Choroid plexus epithelial cell (primary cell): ENCODE measurements at regions not wholly inside any gene's neighbourhood (a gene's known extent, or its start where the extent isn't known, plus 50 kb on each side); places are given as distances from the start of the nearest gene placed in this dataset.

Experiments
- DNase-seq: peaks from one replicate; pipeline ENCODE4 v3.0.0-alpha.2; 2010; ENCODE audit warnings: low read depth
- H3K4me3 ChIP-seq: 2 replicates; pipeline ENCODE4 v1.5.1; 2011; ENCODE audit warnings: low read depth, mild to moderate bottlenecking, control low read depth, low read length, moderate library complexity
- TF ChIP-seq, protein P1 (sequence below): conservative IDR thresholded peaks from 2 replicates; pipeline ENCODE4 v1.5.1; 2011; ENCODE audit warnings: low read depth, mild to moderate bottlenecking, control low read depth, inconsistent platforms, low read length, moderate library complexity

DNA sequence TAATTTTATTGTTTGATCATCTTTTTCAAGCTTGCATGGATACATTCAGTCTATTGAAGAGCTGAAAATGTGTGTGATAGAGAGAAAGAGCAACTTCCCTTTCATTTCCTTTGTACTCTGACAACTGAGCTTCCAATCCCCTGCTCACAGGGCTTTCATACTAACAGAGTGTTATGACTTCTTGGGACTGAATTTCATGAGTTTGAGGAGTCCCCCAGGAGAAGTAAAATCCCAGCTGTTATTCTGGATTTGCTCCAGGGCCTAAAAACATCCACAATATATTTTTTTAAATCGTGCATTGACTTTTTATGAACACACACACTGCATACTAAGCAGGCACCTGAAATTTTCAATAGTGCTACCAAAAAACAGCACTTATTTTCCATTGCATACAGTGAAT lies 195.8 kb upstream of the CAND1 start:
- no peak for DNase-seq
- TF ChIP-seq, protein P1, sequence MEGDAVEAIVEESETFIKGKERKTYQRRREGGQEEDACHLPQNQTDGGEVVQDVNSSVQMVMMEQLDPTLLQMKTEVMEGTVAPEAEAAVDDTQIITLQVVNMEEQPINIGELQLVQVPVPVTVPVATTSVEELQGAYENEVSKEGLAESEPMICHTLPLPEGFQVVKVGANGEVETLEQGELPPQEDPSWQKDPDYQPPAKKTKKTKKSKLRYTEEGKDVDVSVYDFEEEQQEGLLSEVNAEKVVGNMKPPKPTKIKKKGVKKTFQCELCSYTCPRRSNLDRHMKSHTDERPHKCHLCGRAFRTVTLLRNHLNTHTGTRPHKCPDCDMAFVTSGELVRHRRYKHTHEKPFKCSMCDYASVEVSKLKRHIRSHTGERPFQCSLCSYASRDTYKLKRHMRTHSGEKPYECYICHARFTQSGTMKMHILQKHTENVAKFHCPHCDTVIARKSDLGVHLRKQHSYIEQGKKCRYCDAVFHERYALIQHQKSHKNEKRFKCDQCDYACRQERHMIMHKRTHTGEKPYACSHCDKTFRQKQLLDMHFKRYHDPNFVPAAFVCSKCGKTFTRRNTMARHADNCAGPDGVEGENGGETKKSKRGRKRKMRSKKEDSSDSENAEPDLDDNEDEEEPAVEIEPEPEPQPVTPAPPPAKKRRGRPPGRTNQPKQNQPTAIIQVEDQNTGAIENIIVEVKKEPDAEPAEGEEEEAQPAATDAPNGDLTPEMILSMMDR, result no peak
- H3K4me3 ChIP-seq, result no peak overlapping the region

DNA sequence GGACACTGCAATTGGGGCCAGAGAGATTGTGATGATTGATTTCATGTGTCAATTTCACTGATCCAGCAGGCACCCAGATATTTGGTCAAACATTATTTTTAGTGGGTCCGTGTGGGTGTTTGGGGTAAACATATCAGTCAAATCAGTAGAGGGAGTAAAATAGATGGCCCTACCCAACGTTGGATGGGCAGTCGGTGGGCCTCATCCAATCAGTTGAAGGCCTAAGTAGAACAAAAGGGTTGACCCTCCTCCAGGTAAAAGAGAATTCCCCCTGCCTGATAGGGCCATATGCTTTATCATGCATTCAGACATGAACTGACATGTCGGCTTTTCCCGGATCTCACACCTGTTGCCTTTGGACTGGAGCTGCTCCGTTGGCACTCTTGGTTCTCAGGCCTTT lies 195.1 kb upstream of the CAND1 start:
- no peak for DNase-seq
- TF ChIP-seq, protein P1, result no peak
- H3K4me3 ChIP-seq, result no peak overlapping the region

DNA sequence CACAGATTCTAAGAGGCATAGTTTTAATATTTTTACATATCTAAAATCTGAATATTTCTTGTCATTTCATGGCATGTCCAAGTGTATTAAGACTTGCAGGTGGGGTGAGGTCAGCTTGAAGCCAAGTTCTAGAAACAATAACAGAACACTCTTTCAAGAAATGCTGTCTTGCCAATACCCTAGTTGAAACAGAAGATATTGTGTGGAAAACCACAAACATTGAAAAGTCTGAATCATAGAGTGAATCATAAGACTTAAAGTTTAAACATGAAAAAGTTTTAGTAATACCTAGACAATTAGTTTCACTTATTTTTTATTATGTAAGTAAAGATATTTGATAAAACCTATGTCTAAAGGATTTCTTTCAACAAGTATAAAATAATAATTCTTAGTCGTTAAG lies 191.5 kb upstream of the CAND1 start:
- DNase-seq, result peak; percentile 39
- no peak overlapping the region for H3K4me3 ChIP-seq
- TF ChIP-seq, protein P1, result no peak

DNA sequence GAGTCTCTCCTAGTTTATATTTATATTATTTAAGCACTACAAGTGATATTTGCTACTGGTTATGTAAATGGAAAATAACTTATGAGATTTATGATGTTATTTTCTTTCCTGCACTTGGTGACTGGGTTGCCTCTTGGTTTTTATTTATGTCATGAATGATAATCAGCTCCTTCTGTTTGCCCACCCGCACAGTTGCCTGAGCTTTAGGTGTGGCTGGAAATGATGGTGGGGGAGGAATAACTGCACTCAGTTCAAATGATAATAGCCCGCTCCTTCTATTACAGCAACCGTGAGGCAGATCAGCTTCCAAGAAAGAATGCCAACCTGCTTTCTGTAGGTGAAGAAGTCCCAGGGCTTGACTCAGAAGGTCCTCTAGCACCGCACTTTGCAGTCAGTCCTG lies 190.2 kb upstream of the CAND1 start:
- TF ChIP-seq, protein P1, result no peak
- DNase-seq, result no peak
- no peak overlapping the region for H3K4me3 ChIP-seq

DNA sequence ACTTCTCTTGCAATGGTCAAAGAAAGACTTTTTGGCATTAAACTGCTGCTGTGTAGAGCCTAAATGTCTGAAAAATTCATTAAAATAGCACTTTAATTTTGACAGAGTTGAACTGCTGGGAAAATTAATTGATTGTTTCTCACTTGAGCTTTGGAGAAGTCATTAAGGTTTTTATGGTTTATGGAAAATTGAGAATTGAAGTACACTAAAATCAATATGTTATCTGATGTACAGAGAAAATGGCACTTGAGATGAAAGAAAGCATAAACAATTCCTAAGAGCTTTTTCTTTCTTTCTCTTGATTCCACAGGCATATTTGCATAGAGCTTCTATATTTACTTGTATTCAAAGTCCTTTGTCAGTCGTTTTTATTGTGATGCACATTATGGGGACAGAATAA lies 188.5 kb upstream of the CAND1 start:
- DNase-seq, result no peak
- TF ChIP-seq, protein P1, result no peak
- no peak overlapping the region for H3K4me3 ChIP-seq

DNA sequence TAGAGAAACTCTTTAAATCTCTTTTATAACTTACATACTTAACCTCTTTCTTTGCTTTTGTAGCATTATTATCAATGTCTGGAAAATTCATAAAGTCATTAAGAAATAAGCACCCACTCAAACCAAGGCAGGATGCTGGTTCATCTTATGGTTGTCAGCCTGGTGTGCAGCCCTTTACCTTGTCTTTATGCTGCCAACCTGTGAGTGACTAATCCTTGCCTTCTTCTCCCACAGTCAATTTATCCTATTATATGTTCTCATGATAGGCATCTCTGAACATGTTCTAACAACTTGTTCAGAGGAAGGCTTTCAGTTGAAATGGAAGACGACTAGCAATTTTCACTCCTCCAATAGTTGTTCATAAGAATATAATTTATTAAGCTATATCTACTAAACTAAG lies 186.9 kb upstream of the CAND1 start:
- no peak for DNase-seq
- TF ChIP-seq, protein P1, result no peak
- no peak overlapping the region for H3K4me3 ChIP-seq

DNA sequence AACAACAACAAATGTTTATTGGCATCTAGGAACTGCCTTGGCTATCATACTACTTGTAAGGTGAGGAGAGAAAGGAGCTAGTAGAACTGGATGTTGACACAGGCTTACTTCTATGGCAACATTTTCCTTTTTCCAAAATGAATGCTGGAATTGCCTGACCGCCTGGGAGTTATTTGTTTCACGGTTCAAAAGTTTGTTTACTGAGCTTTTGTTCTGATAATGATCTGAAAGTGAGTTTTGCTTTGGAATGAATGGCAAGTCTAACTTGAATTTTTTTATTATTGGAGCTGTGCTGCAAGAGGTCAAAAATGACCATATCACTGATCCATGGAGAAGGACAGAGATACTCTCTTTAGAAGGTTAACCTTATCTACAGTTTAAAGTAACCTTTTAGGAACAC lies 183.5 kb upstream of the CAND1 start:
- no peak for DNase-seq
- no peak overlapping the region for H3K4me3 ChIP-seq
- TF ChIP-seq, protein P1, result no peak
